B cell (primary cell): ENCODE measurements at regions not wholly inside any gene's neighbourhood (a gene's known extent, or its start where the extent isn't known, plus 50 kb on each side); places are given as distances from the start of the nearest gene placed in this dataset.

Experiments used
- ATAC-seq: fragments of 200-7000 bp; cut with Tn5 transposase; one replicate; pipeline ENCODE4 v1.10.0; 2021; ENCODE audit warnings: low read depth, mild to moderate bottlenecking, moderate number of reproducible peaks, moderate library complexity
- CTCF ChIA-PET: fragments of 350-600 bp; sonication (Branson Sonifier 250); formaldehyde crosslinking; loops from one replicate; lab custom pipeline; 2021; ENCODE audit warnings: antibody characterized with exemption, inconsistent platforms; lab: Charles Lee
- POLR2A ChIA-PET: fragments of 350-600 bp; sonication (Branson Sonifier 250); formaldehyde crosslinking; loops from one replicate; lab custom pipeline; 2021; ENCODE audit warnings: antibody characterized with exemption; lab: Charles Lee
- DNase-seq: peaks from one replicate; pipeline ENCODE4 v3.0.0; 2013
- H2AFZ ChIP-seq: 2 replicates; pipeline ENCODE4 v1.6.1; 2012; ENCODE audit warnings: mild to moderate bottlenecking, low read depth, low read length; ENCODE audit not compliant: insufficient read depth, poor library complexity, severe bottlenecking
- H3K27ac ChIP-seq, 2 donors: 1 replicate in 1 of 2; 2 replicates in 1 of 2; pipeline ENCODE4 v1.5.1; 2012 to 2013; ENCODE audit warnings: low read length in 2 of 2, mild to moderate bottlenecking in 2 of 2, moderate library complexity in 1 of 2
- H3K27me3 ChIP-seq, 4 experiments: fragments of 200-600 bp in 1 of 4; sonication (generic) in 1 of 4; replicated peaks in 1 of 4; 1 replicate in 2 of 4; 2 replicates in 2 of 4; pipeline versions ENCODE4 v1.6.1 to v1.7.0; 2013 to 2016; ENCODE audit warnings: low read length in 3 of 4, mild to moderate bottlenecking in 2 of 4, mixed read lengths in 1 of 4, moderate library complexity in 1 of 4; ENCODE audit not compliant: insufficient read depth in 4 of 4, control insufficient read depth in 3 of 4; ENCODE audit errors: control extremely low read depth in 1 of 4
- H3K36me3 ChIP-seq, 2 experiments: replicated peaks in 1 of 2; 1 replicate in 1 of 2; 2 replicates in 1 of 2; pipeline versions ENCODE4 v1.6.1 to v1.7.1; 2013; ENCODE audit warnings: low read length in 1 of 2; ENCODE audit not compliant: insufficient read depth in 2 of 2, control insufficient read depth in 1 of 2; ENCODE audit errors: control extremely low read depth in 1 of 2, extremely low read depth in 1 of 2
- H3K4me1 ChIP-seq, 2 donors: fragments of 200-600 bp in 1 of 2; sonication (generic) in 1 of 2; 1 replicate in 1 of 2; 2 replicates in 1 of 2; pipeline versions ENCODE4 v1.5.1 to v1.6.1; 2013 to 2017; ENCODE audit warnings: low read length in 2 of 2; ENCODE audit not compliant: control insufficient read depth in 2 of 2, insufficient read depth in 2 of 2
- H3K4me2 ChIP-seq: replicated peaks from 2 replicates; pipeline ENCODE3; 2012; ENCODE audit warnings: mild to moderate bottlenecking, low read depth, low read length; ENCODE audit not compliant: poor library complexity, severe bottlenecking
- H3K4me3 ChIP-seq, 5 experiments: fragments of 200-600 bp in 1 of 5; sonication (generic) in 1 of 5; 1 replicate in 3 of 5; 2 replicates in 2 of 5; pipeline versions ENCODE4 v1.5.1 to v1.7.0; 2011 to 2016; ENCODE audit warnings: low read length in 4 of 5, mild to moderate bottlenecking in 4 of 5, low read depth in 2 of 5, control low read depth in 1 of 5, moderate library complexity in 1 of 5; ENCODE audit not compliant: insufficient read depth in 1 of 5; ENCODE audit errors: control extremely low read depth in 1 of 5, extremely low read depth in 1 of 5
- H3K79me2 ChIP-seq: fragments of 200-600 bp; sonication (generic); one replicate; pipeline ENCODE4 v1.6.0; 2016; ENCODE audit warnings: low read length; ENCODE audit not compliant: control insufficient read depth, insufficient read depth
- H3K9ac ChIP-seq: fragments of 200-600 bp; sonication (generic); 2 replicates; pipeline ENCODE4 v1.6.1; 2017; ENCODE audit warnings: mild to moderate bottlenecking, low read length, moderate library complexity
- H3K9me3 ChIP-seq, 3 donors: one replicate each; pipeline versions ENCODE4 v1.6.1 to v1.7.1; 2013; ENCODE audit warnings: low read length in 2 of 3; ENCODE audit not compliant: control insufficient read depth in 2 of 3, insufficient read depth in 1 of 3; ENCODE audit errors: control extremely low read depth in 1 of 3
- H4K20me1 ChIP-seq: 2 replicates; pipeline ENCODE4 v1.6.0; 2012; ENCODE audit warnings: mild to moderate bottlenecking, low read length; ENCODE audit not compliant: insufficient read depth, control insufficient read depth, poor library complexity, severe bottlenecking
- H3K27ac Mint-ChIP-seq: one replicate; pipeline ENCODE4 v1.8.0; 2021; ENCODE audit warnings: mixed read lengths
- H3K27me3 Mint-ChIP-seq: one replicate; pipeline ENCODE4 v1.8.0; 2021; ENCODE audit warnings: mixed read lengths
- H3K4me1 Mint-ChIP-seq: one replicate; pipeline ENCODE4 v1.8.0; 2021; ENCODE audit warnings: mixed read lengths
- H3K4me3 Mint-ChIP-seq: one replicate; pipeline ENCODE4 v1.8.0; 2021; ENCODE audit warnings: mixed read lengths
- H3K9me3 Mint-ChIP-seq: one replicate; pipeline ENCODE4 v1.8.0; 2022; ENCODE audit warnings: mixed read lengths; ENCODE audit not compliant: insufficient read depth
- EZH2 ChIP-seq: IDR thresholded peaks from 2 replicates; pipeline ENCODE4 v1.6.1; 2012; ENCODE audit warnings: borderline replicate concordance, low read depth, mild to moderate bottlenecking, moderate library complexity, low read length; ENCODE audit not compliant: insufficient read depth, poor library complexity, severe bottlenecking
- WGBS: methylation state at CpG from one replicate; pipeline ENCODE4 v1.1.5; 2013; ENCODE audit warnings: missing lambda C conversion rate; ENCODE audit not compliant: insufficient coverage; 5-methylcytosine and 5-hydroxymethylcytosine counted together
- intact Hi-C: fragments of 100-400 bp; cut with micrococcal nuclease; formaldehyde crosslinking; loops from one replicate; pipeline ENCODE4 v1.10.0; 2022
- TF ChIP-seq, protein P1 (sequence below): fragments of 200-600 bp; IDR thresholded peaks from one replicate; pipeline ENCODE4 v1.8.0; 2022; ENCODE audit warnings: antibody characterized with exemption, mild to moderate bottlenecking

GRCh38 chr21:16855164-16855667 is 657.6 kb upstream of the CXADR start:
- DNase-seq (no peak), ATAC-seq (no peak)
- intact Hi-C loops, result no loop called here
- no peak overlapping the region for H2AFZ ChIP-seq
- Mint-ChIP-seq H3K9me3 (peaks cover 11% of the 10 kb centered on the region), H3K4me3 (no peak overlapping the region), H3K4me1 (no peaks in the 10 kb centered on the region), H3K27ac (no peak overlapping the region), H3K27me3 (no peaks in the 10 kb centered on the region)
- H3K79me2 ChIP-seq, result no peaks in the 10 kb centered on the region
- H4K20me1 ChIP-seq, result no peaks in the 10 kb centered on the region
- H3K36me3 ChIP-seq, result no peaks in the 10 kb centered on the region
- H3K27me3 ChIP-seq, result no peaks in the 10 kb centered on the region
- no peak overlapping the region for H3K9ac ChIP-seq
- ChIA-PET POLR2A (no interaction called here), CTCF (no interaction called here)
- no peak overlapping the region for H3K4me3 ChIP-seq
- H3K4me2 ChIP-seq, result no peak overlapping the region
- TF ChIP-seq, protein P1, sequence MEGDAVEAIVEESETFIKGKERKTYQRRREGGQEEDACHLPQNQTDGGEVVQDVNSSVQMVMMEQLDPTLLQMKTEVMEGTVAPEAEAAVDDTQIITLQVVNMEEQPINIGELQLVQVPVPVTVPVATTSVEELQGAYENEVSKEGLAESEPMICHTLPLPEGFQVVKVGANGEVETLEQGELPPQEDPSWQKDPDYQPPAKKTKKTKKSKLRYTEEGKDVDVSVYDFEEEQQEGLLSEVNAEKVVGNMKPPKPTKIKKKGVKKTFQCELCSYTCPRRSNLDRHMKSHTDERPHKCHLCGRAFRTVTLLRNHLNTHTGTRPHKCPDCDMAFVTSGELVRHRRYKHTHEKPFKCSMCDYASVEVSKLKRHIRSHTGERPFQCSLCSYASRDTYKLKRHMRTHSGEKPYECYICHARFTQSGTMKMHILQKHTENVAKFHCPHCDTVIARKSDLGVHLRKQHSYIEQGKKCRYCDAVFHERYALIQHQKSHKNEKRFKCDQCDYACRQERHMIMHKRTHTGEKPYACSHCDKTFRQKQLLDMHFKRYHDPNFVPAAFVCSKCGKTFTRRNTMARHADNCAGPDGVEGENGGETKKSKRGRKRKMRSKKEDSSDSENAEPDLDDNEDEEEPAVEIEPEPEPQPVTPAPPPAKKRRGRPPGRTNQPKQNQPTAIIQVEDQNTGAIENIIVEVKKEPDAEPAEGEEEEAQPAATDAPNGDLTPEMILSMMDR, result no peak
- TF ChIP-seq EZH2, result no peak
- no peak overlapping the region for H3K27ac ChIP-seq
- peaks cover 0 to 2% (median 0%) of the 10 kb centered on the region in 3 donors for H3K9me3 ChIP-seq
- H3K4me1 ChIP-seq, result no peaks in the 10 kb centered on the region

GRCh38 chr21:16863362-16863905 is 649.4 kb upstream of the CXADR start:
- H2AFZ ChIP-seq, result no peak overlapping the region
- no peaks in the 10 kb centered on the region for H3K4me1 ChIP-seq
- H3K36me3 ChIP-seq, result no peaks in the 10 kb centered on the region
- intact Hi-C loops, result no loop called here
- ChIA-PET CTCF (no interaction called here), POLR2A (no interaction called here)
- H3K27ac Mint-ChIP-seq, result no peak overlapping the region
- DNase-seq (no peak), ATAC-seq (no peak)
- no peak overlapping the region for H3K27ac ChIP-seq
- no peaks in the 10 kb centered on the region for H3K4me1 Mint-ChIP-seq
- no peaks in the 10 kb centered on the region for H4K20me1 ChIP-seq
- H3K9me3 ChIP-seq, result no peaks in the 10 kb centered on the region
- no peaks in the 10 kb centered on the region for H3K27me3 Mint-ChIP-seq
- TF ChIP-seq, protein P1, result no peak
- TF ChIP-seq EZH2, result no peak
- no peak overlapping the region for H3K4me3 Mint-ChIP-seq
- peaks cover 3% of the 10 kb centered on the region for H3K9me3 Mint-ChIP-seq
- H3K9ac ChIP-seq, result no peak overlapping the region
- no CpG with 5 or more reads among the region's 1 CpG for WGBS
- no peaks in the 10 kb centered on the region for H3K79me2 ChIP-seq
- no peak overlapping the region for H3K4me3 ChIP-seq
- H3K27me3 ChIP-seq, result no peaks in the 10 kb centered on the region
- H3K4me2 ChIP-seq, result no peak overlapping the region
